Dermis blood vessel endothelial cell (primary cell): ENCODE measurements at regions not wholly inside any gene's neighbourhood (a gene's known extent, or its start where the extent isn't known, plus 50 kb on each side); places are given as distances from the start of the nearest gene placed in this dataset.

Source experiments
- DNase-seq: peaks from one replicate; pipeline ENCODE4 v3.0.0; 2010

DNA sequence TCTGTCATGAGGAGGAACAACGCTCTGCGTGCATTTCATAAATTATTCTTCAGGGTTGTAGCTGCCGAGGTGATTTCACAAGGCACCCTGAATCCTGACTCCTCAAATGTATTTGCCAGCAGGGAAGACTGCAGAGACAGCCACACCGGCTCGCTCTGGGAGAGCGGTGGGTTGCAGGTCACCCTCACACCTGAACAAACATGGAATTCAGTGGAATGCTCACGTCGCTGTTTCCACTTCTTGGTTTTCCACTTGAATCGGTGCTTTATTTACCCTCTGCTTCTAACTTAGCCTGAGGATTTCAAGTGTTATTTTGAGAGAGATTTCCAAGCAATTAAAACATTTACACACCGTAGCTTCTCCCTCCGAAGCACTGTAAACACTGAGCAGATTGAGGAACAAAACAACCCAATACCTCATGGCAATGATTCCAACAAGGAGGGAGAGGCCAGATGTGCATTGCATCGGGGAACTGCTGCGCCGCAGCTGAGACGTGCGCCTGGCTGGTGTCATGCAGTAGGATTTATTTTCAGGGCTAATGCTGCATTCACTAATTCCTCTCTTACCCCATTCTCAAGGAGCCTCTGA lies 59.5 kb upstream of the GGTLC1 start:
- DNase-seq = no peak

DNA sequence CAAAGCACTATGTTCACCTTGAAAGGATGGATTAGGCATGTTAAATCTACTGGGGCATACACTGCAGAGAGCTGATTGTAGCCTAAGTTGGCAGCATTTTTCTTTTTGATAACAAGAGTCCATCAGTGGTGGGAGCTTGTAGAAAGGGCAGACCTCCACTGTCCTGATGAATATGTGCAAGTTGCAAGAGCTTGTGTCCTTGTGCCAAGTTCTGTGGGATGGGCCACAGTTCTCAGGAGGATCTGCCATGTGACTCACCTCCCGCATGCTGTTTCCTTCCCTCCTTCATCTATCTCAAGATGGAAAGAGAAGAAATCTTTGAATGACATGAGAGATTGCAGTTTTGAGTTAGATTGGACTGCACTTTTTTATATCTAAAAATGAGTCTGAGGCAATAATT lies 58.3 kb upstream of the GGTLC1 start:
- DNase-seq = no peak

DNA sequence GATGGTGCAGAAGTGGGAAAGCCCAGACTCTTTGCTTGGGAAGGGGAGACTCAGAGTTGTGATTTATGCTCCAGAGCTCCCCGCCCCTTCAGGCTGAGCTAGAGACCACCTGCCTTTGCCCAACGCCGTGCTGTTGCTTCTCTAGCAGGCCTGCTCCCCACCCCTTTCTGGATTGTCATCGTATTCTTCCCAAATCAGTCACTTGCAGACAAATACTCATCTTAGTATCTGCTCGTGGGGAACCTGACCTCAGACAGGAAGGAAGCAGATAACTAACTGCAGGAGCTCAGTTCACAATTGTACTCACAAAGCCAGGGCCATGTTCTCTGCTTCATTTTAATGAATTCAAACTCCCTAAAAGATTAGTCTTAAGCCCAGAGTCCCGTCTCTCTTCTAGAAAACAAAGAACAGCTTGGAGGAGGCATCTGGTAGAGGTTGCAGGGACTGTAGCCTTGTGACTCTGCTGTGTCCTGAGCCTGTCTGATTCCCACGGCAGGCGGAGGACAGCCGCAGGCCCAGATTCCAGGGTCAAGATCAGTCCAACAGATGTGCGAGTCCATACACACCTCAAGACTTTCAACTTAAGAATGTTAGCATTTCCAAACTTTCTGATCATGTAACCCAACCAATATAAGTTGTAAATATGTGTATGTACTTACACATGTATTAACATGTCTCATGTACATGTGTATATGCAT lies 57.2 kb upstream of the GGTLC1 start:
- DNase-seq = no peak

DNA sequence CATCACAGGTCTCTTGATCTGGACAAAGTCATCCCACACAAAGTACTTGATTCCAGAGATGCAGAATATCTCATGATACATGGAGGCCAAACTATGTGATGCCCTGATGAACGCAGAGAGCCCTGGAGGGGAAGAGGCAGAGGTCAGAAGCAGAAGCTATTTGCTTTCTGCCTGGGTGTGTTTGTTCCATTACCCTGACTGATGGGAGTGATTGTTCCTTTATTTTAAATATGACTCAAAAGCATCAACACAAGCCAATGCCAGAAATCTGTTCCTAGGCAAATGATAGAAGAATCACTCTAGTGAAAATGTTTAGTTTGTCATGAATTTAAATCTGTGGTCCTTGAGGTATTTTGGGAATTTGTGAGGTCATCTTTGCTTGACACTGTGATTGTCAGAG lies 54.7 kb upstream of the GGTLC1 start:
- no peak for DNase-seq

DNA sequence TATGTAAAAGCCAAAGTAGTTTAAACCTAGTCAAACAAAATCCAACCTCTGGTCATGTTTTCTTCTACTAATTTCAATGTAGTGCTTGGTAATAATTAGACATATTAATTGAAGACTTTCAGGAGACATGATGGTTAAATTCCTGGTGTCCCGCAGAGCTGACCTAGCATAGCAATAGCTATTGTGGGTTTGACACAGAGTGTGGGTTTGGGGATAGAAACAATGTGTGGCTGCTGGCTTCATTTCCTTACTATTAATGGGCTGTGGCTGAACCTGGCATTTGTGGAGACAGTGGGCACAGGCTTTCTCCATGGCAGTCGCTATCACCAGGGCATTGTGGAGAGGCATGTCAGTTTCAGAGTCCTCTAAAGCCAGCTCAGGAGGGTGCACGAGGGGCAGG lies 54.1 kb upstream of the GGTLC1 start:
- DNase-seq = no peak

DNA sequence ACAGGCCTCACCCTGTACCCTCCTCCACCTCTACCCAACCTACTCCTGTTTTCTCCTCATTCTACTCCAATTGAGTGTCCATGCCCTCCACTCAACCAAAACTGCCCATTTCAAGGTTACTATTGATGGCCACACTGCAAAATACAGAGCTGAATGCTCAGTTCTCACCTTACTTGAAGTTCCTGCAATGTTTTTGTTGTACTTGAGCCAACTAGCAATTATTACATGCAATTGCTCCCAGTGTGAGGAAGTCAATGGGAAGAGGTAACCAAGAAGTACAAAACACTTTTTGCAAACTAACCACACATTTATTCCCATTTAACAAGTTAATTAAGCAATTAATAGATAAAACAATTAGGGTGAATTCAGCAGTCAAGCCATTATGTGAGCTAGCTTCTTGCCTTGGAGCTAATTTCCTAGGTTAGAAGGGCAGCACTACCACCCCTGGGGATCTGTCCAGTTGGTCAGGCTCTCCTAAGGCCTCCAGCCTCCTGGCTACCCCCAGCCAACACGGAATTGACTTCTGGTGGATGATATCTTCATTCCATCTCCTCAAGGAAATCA lies 52.4 kb upstream of the GGTLC1 start:
- DNase-seq = no peak

DNA sequence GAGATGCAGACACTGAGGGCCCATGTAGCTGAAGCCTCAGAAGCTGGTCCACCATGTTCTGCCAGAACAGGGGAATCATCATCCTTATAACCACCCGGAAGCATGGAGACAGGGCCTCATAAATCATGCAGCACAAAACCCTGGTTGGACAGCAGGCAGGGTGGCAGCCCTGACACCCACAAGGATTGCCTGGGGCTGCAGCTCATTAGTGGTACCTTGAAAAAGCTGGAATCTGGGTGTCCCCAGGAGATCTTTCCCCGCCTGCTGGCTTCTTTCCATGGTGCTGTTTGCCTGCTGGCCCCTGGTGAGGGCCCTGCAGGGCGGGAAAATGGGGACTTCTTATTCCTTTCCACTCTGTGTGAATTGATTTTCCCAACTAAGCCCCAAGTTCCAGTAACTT lies 50.6 kb upstream of the GGTLC1 start:
- no peak for DNase-seq
